Astrocyte (in vitro differentiated cells and primary cell): ENCODE measurements at regions not wholly inside any gene's neighbourhood (a gene's known extent, or its start where the extent isn't known, plus 50 kb on each side); places are given as distances from the start of the nearest gene placed in this dataset.

ENCODE experiments used
- DNase-seq: peaks from one replicate; pipeline ENCODE4 v3.0.0-alpha.2; 2010; ENCODE audit warnings: low read depth
- FAIRE-seq: peaks from 2 replicates; lab custom pipeline; 2011; peaks lifted over from hg19 to GRCh38; lab: Jason Lieb, UNC
- H2AFZ ChIP-seq: 2 replicates; pipeline ENCODE4 v1.6.0; 2012; ENCODE audit warnings: low read depth, low read length, inconsistent platforms
- H3K27ac ChIP-seq: 2 replicates; pipeline ENCODE4 v1.5.1; 2011; ENCODE audit warnings: low read depth, low read length, inconsistent platforms
- H3K27me3 ChIP-seq: 2 replicates; pipeline ENCODE4 v1.6.0; 2011; ENCODE audit warnings: low read length, inconsistent platforms; ENCODE audit not compliant: insufficient read depth
- H3K36me3 ChIP-seq: 2 replicates; pipeline ENCODE4 v1.5.1; 2011; ENCODE audit warnings: low read length, inconsistent platforms; ENCODE audit not compliant: insufficient read depth
- H3K4me1 ChIP-seq: 2 replicates; pipeline ENCODE4 v1.5.1; 2011; ENCODE audit warnings: low read length, inconsistent platforms; ENCODE audit not compliant: insufficient read depth
- H3K4me2 ChIP-seq: 2 replicates; pipeline ENCODE4 v1.6.0; 2012; ENCODE audit warnings: low read length, inconsistent platforms
- H3K4me3 ChIP-seq: 2 replicates; pipeline ENCODE4 v1.5.1; 2011; ENCODE audit warnings: low read depth, mild to moderate bottlenecking, low read length, inconsistent platforms; ENCODE audit not compliant: insufficient read depth
- H3K79me2 ChIP-seq: 2 replicates; pipeline ENCODE4 v1.6.0; 2012; ENCODE audit warnings: mild to moderate bottlenecking, low read length, inconsistent platforms; ENCODE audit not compliant: insufficient read depth
- H3K9ac ChIP-seq: 2 replicates; pipeline ENCODE4 v1.6.0; 2012; ENCODE audit warnings: mild to moderate bottlenecking, low read length, inconsistent platforms
- H3K9me3 ChIP-seq: 2 replicates; pipeline ENCODE4 v1.5.1; 2012; ENCODE audit warnings: low read depth, mild to moderate bottlenecking, low read length, inconsistent platforms; ENCODE audit not compliant: insufficient read depth
- H4K20me1 ChIP-seq: 2 replicates; pipeline ENCODE4 v1.6.0; 2012; ENCODE audit warnings: low read length, inconsistent platforms; ENCODE audit not compliant: insufficient read depth
- H3K27ac Mint-ChIP-seq: one replicate; pipeline ENCODE4 v1.8.0; 2021; ENCODE audit warnings: mild to moderate bottlenecking, mixed read lengths; ENCODE audit not compliant: unreplicated experiment
- H3K27me3 Mint-ChIP-seq: one replicate; pipeline ENCODE4 v1.8.0; 2021; ENCODE audit warnings: low read depth, mixed read lengths; ENCODE audit not compliant: unreplicated experiment
- H3K36me3 Mint-ChIP-seq: one replicate; pipeline ENCODE4 v1.8.0; 2021; ENCODE audit warnings: low read depth, mixed read lengths; ENCODE audit not compliant: unreplicated experiment
- H3K4me1 Mint-ChIP-seq: one replicate; pipeline ENCODE4 v1.8.0; 2021; ENCODE audit warnings: low read depth, mixed read lengths; ENCODE audit not compliant: unreplicated experiment
- H3K4me3 Mint-ChIP-seq: one replicate; pipeline ENCODE4 v1.8.0; 2021; ENCODE audit warnings: mild to moderate bottlenecking, moderate library complexity, mixed read lengths; ENCODE audit not compliant: unreplicated experiment
- H3K9me3 Mint-ChIP-seq: one replicate; pipeline ENCODE4 v1.8.0; 2021; ENCODE audit warnings: mild to moderate bottlenecking, mixed read lengths; ENCODE audit not compliant: unreplicated experiment
- EZH2 ChIP-seq: IDR thresholded peaks from 2 replicates; pipeline ENCODE4 v1.6.1; 2012; ENCODE audit warnings: mild to moderate bottlenecking, low read length, inconsistent platforms; ENCODE audit not compliant: insufficient read depth
- TF ChIP-seq, protein P1 (sequence below): IDR thresholded peaks from 2 replicates; pipeline ENCODE4 v1.5.1; 2011; ENCODE audit warnings: low read depth, mild to moderate bottlenecking, inconsistent platforms, low read length, moderate library complexity; ENCODE audit not compliant: insufficient read depth

DNA sequence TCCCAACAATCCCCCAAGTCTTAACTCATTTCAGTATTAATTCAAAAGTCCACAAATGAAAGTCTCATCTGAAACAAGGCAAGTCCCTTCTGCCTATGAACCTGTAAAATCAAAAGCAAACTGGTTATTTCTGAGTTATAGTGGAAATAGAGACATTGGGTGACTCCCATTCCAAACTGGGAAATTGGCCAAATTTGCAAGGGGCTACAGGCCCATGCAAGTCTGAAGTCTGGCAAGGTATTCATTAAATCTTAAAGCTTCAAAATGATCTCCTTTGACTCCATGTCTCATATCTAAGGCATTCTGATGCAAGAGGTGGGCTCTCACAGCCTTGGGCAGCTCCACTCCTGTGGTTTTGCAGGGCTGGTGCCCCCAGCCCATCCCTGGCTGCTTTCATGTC, 167.9 kb downstream of the HTR1A start:
- no peaks in the 10 kb centered on the region for H4K20me1 ChIP-seq
- Mint-ChIP-seq H3K36me3 (no peaks in the 10 kb centered on the region), H3K4me3 (no peak overlapping the region), H3K27me3 (no peaks in the 10 kb centered on the region), H3K4me1 (no peaks in the 10 kb centered on the region), H3K27ac (no peak overlapping the region), H3K9me3 (peaks cover 2% of the 10 kb centered on the region)
- H3K36me3 ChIP-seq = no peaks in the 10 kb centered on the region
- no peaks in the 10 kb centered on the region for H3K27me3 ChIP-seq
- no peaks in the 10 kb centered on the region for H3K9me3 ChIP-seq
- H3K4me1 ChIP-seq = no peaks in the 10 kb centered on the region
- DNase-seq (no peak), FAIRE-seq (no peak)
- no peak for TF ChIP-seq EZH2
- TF ChIP-seq, protein P1, sequence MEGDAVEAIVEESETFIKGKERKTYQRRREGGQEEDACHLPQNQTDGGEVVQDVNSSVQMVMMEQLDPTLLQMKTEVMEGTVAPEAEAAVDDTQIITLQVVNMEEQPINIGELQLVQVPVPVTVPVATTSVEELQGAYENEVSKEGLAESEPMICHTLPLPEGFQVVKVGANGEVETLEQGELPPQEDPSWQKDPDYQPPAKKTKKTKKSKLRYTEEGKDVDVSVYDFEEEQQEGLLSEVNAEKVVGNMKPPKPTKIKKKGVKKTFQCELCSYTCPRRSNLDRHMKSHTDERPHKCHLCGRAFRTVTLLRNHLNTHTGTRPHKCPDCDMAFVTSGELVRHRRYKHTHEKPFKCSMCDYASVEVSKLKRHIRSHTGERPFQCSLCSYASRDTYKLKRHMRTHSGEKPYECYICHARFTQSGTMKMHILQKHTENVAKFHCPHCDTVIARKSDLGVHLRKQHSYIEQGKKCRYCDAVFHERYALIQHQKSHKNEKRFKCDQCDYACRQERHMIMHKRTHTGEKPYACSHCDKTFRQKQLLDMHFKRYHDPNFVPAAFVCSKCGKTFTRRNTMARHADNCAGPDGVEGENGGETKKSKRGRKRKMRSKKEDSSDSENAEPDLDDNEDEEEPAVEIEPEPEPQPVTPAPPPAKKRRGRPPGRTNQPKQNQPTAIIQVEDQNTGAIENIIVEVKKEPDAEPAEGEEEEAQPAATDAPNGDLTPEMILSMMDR = no peak
- H2AFZ ChIP-seq = no peak overlapping the region
- H3K79me2 ChIP-seq = no peaks in the 10 kb centered on the region
- no peak overlapping the region for H3K9ac ChIP-seq
- no peak overlapping the region for H3K4me2 ChIP-seq
- H3K27ac ChIP-seq = no peak overlapping the region
- H3K4me3 ChIP-seq = no peak overlapping the region

DNA sequence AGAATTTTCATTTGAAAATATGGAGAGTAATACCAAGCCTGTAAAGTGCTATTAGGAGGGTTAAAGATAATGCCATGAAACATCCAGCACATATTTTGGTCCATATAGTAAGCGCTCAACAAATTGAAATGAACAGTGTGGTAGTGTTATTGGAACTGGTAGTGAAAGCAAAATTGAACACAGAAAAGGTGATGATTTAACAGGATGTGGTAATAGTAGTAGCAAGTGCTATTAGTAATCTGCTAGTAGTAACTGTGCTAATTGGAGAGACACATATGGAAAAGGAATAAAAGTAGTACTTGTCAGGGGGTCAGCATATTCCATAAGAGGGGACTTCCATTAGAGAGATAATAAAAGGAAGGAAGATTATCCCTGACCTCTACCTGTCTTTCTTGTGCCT, 187.3 kb downstream of the HTR1A start:
- TF ChIP-seq, protein P1 = no peak
- no peak for TF ChIP-seq EZH2
- Histone ChIP-seq H3K4me3 (no peak overlapping the region), H3K9ac (no peak overlapping the region), H3K27ac (no peak overlapping the region), H3K9me3 (no peaks in the 10 kb centered on the region), H3K4me1 (no peaks in the 10 kb centered on the region), H3K79me2 (no peaks in the 10 kb centered on the region), H3K4me2 (no peak overlapping the region), H3K27me3 (no peaks in the 10 kb centered on the region), H3K36me3 (no peaks in the 10 kb centered on the region), H2AFZ (no peak overlapping the region), H4K20me1 (no peaks in the 10 kb centered on the region)
- FAIRE-seq (no peak), DNase-seq (no peak)
- Mint-ChIP-seq H3K4me1 (no peaks in the 10 kb centered on the region), H3K27me3 (no peaks in the 10 kb centered on the region), H3K9me3 (no peaks in the 10 kb centered on the region), H3K27ac (no peak overlapping the region), H3K36me3 (no peaks in the 10 kb centered on the region), H3K4me3 (no peak overlapping the region)

DNA sequence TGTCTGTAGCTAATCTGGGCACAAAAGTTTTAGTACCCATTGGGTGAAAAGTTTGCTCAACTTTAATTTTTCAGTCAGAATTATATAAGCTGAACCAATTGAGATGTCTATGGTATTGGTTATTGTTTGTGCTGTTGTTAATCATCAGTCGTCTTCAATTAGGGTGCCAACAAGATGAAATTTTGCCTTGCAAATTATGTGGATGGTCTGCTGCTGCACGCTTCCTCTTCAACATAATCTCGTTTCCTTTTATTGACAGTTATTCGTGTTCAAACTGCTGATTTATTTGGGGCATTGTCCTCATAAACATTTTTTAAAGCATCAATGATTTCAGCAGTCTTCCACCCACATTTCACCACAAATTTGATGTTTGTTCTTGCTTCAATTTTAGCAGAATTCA, 194.0 kb downstream of the HTR1A start:
- H3K27me3 ChIP-seq = no peaks in the 10 kb centered on the region
- no peak overlapping the region for H3K27ac Mint-ChIP-seq
- no peak overlapping the region for H3K4me3 Mint-ChIP-seq
- H3K27me3 Mint-ChIP-seq = no peaks in the 10 kb centered on the region
- no peak for FAIRE-seq
- no peak overlapping the region for H3K27ac ChIP-seq
- no peak overlapping the region for H2AFZ ChIP-seq
- no peaks in the 10 kb centered on the region for H3K4me1 ChIP-seq
- H3K4me1 Mint-ChIP-seq = no peaks in the 10 kb centered on the region
- TF ChIP-seq, protein P1 = no peak
- TF ChIP-seq EZH2 = no peak
- H4K20me1 ChIP-seq = no peaks in the 10 kb centered on the region
- no peaks in the 10 kb centered on the region for H3K79me2 ChIP-seq
- no peak for DNase-seq
- H3K9me3 ChIP-seq = peaks cover 4% of the 10 kb centered on the region
- H3K4me2 ChIP-seq = no peak overlapping the region
- no peak overlapping the region for H3K4me3 ChIP-seq
- no peak overlapping the region for H3K9ac ChIP-seq
- no peaks in the 10 kb centered on the region for H3K9me3 Mint-ChIP-seq
- H3K36me3 ChIP-seq = no peaks in the 10 kb centered on the region
- H3K36me3 Mint-ChIP-seq = no peaks in the 10 kb centered on the region
